HG03439 (cell line): ENCODE measurements at regions not wholly inside any gene's neighbourhood (a gene's known extent, or its start where the extent isn't known, plus 50 kb on each side); places are given as distances from the start of the nearest gene placed in this dataset.

Experiments
- ATAC-seq: cut with Tn5 transposase; IDR thresholded peaks from one replicate; pipeline ENCODE4 v1.9.1; 2021; ENCODE audit warnings: mild to moderate bottlenecking, moderate library complexity; ENCODE audit not compliant: unreplicated experiment

GRCh38 chr3:31442755-31443154, 90.0 kb upstream of the STT3B start:
- no peak for ATAC-seq

GRCh38 chr3:31444220-31445142, 88.2 kb upstream of the STT3B start:
- no peak for ATAC-seq

- ATAC-seq, result no peak
Observed at GRCh38 chr3:31445701-31446100, 87.0 kb upstream of the STT3B start.

- peak; percentile 67 for ATAC-seq
Observed at GRCh38 chr3:31448035-31448881, 84.5 kb upstream of the STT3B start.

- ATAC-seq, result peak; percentile 38
Observed at GRCh38 chr3:31448882-31449243, 83.9 kb upstream of the STT3B start.

- peak; percentile 24 for ATAC-seq
Observed at GRCh38 chr3:31449318-31449717, 83.4 kb upstream of the STT3B start.

GRCh38 chr3:31450345-31450744, 82.4 kb upstream of the STT3B start:
- no peak for ATAC-seq

- no peak for ATAC-seq
Observed at GRCh38 chr3:31452495-31453106, 80.1 kb upstream of the STT3B start.

- no peak for ATAC-seq
Observed at GRCh38 chr3:31453430-31453829, 79.3 kb upstream of the STT3B start.

GRCh38 chr3:31455524-31455923, 77.2 kb upstream of the STT3B start:
- ATAC-seq, result no peak

GRCh38 chr3:31456373-31456772, 76.4 kb upstream of the STT3B start:
- no peak for ATAC-seq

- ATAC-seq, result no peak
Observed at GRCh38 chr3:31461426-31461825, 71.3 kb upstream of the STT3B start.

- peak; percentile 91 for ATAC-seq
Observed at GRCh38 chr3:31462050-31462569, 70.6 kb upstream of the STT3B start.

- no peak for ATAC-seq
Observed at GRCh38 chr3:31465999-31466398, 66.7 kb upstream of the STT3B start.

- ATAC-seq, result no peak
Observed at GRCh38 chr3:31466866-31467265, 65.9 kb upstream of the STT3B start.

GRCh38 chr3:31468433-31468832, 64.3 kb upstream of the STT3B start:
- ATAC-seq, result no peak

- no peak for ATAC-seq
Observed at GRCh38 chr3:31469385-31469784, 63.3 kb upstream of the STT3B start.

- ATAC-seq, result no peak
Observed at GRCh38 chr3:31472479-31473390, 60.0 kb upstream of the STT3B start.

GRCh38 chr3:31476209-31476608, 56.5 kb upstream of the STT3B start:
- no peak for ATAC-seq

GRCh38 chr3:31479431-31479830, 53.3 kb upstream of the STT3B start:
- no peak for ATAC-seq
